ENCODE measurements at regions not wholly inside any gene's neighbourhood (a gene's known extent, or its start where the extent isn't known, plus 50 kb on each side); places are given as distances from the start of the nearest gene placed in this dataset.

DNA sequence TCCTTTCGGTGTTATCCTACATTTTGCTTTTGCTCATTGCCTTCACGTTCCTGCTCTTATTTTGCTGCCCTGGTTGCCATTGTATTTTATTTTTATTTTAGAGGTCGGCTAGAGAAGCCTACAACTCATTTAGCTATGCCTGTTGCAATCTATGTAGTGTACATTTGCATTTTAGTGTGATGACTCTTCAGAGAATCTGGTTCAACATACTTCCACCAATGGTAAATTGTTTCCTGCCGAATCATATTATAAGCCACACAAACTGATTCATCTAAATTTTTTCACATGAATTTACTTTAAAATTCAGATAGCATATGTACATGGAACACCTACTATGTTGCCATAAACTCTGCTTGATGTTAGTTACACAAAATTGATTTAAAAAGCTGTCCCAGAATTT is 1596.9 kb downstream of the PLA2G4A start:
- H3K4me1 ChIP-seq (ENCODE audit: insufficient read depth, low read length) = no peaks in the 10 kb centered on the region
- peaks cover 0 to 15% (median 2%) of the 10 kb centered on the region in 8 donors for H3K9me3 Mint-ChIP-seq
- CTCF ChIA-PET (ENCODE audit: partially characterized antibody) = no interaction called here
- no peaks in the 10 kb centered on the region for H3K27me3 ChIP-seq (ENCODE audit: insufficient read depth, low read length)
- no peak overlapping the region for H3K4me3 Mint-ChIP-seq
- POLR2A ChIA-PET (ENCODE audit: partially characterized antibody) = no interaction called here
- no peak overlapping the region for H3K27ac Mint-ChIP-seq
- no peaks in the 10 kb centered on the region for H3K36me3 Mint-ChIP-seq
- no peak for DNase-seq
- H3K36me3 ChIP-seq (ENCODE audit: insufficient read depth, low read length) = no peaks in the 10 kb centered on the region
- H3K4me3 ChIP-seq (ENCODE audit: low read length in 2 of 2) = no peak overlapping the region
- no peak overlapping the region for H3K27ac ChIP-seq (ENCODE audit: low read depth, low read length)
- no peaks in the 10 kb centered on the region for H3K4me1 Mint-ChIP-seq
- no peaks in the 10 kb centered on the region for H3K27me3 Mint-ChIP-seq
- intact Hi-C loops (cut with micrococcal nuclease) = no loop called here
- peaks cover 0 to 4% of the 10 kb centered on the region in 2 donors for H3K9me3 ChIP-seq (ENCODE audit: control insufficient read depth in 1 of 2, low read length in 2 of 2)

DNA sequence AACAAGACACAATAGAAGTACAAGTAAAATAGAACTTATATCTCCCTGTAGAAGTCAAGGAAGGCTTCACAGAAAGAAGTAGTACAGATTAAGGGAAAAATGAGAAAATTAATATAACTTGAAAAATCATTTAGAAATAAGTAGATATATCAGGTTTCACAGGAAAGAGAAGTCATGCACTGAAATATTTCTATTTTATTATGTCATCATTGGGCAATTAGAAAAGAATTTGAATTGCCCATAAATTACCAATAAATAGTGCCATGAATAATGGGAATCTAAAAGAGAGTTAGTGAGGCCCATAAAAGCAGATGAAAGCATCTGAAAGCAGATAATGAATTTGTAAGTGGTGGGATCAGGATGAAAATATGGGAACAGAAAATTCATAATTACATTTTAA is 1597.8 kb downstream of the PLA2G4A start:
- CTCF ChIA-PET (ENCODE audit: partially characterized antibody) = no interaction called here
- intact Hi-C loops (cut with micrococcal nuclease) = no loop called here
- POLR2A ChIA-PET (ENCODE audit: partially characterized antibody) = no interaction called here
- Mint-ChIP-seq H3K36me3 (no peaks in the 10 kb centered on the region), H3K9me3 (peaks cover 0 to 15% (median 2%) of the 10 kb centered on the region in 8 donors), H3K27me3 (no peaks in the 10 kb centered on the region), H3K4me3 (no peak overlapping the region), H3K27ac (no peak overlapping the region), H3K4me1 (no peaks in the 10 kb centered on the region)
- no peaks in the 10 kb centered on the region for H3K4me1 ChIP-seq (ENCODE audit: insufficient read depth, low read length)
- no peaks in the 10 kb centered on the region for H3K36me3 ChIP-seq (ENCODE audit: insufficient read depth, low read length)
- no peak for DNase-seq
- H3K9me3 ChIP-seq (ENCODE audit: control insufficient read depth in 1 of 2, low read length in 2 of 2) = peaks cover 0 to 4% of the 10 kb centered on the region in 2 donors
- no peaks in the 10 kb centered on the region for H3K27me3 ChIP-seq (ENCODE audit: insufficient read depth, low read length)
- H3K4me3 ChIP-seq (ENCODE audit: low read length in 2 of 2) = no peak overlapping the region
- no peak overlapping the region for H3K27ac ChIP-seq (ENCODE audit: low read depth, low read length)

DNA sequence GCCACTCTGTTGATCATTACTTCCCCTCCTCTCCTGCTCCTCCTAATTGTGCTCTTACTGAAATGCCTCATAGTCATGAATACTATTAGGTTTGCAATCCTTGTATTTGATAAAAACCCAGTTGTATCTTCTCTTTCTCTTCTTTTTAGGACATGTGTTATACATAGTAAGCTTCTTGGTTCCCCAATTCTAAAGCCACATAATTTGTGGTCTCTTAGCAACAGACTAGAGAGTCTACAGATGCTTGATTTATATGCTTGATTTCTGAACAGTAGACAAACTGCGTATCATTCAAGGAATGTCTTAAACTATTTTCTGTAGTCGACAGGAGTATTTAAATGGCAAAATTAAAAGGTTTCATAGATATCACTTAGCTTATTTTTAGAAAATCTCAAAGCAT is 1598.9 kb downstream of the PLA2G4A start:
- H3K36me3 ChIP-seq (ENCODE audit: insufficient read depth, low read length) = no peaks in the 10 kb centered on the region
- peaks cover 0 to 4% of the 10 kb centered on the region in 2 donors for H3K9me3 ChIP-seq (ENCODE audit: control insufficient read depth in 1 of 2, low read length in 2 of 2)
- H3K27me3 Mint-ChIP-seq = no peaks in the 10 kb centered on the region
- ChIA-PET POLR2A (ENCODE audit: partially characterized antibody) (no interaction called here), CTCF (ENCODE audit: partially characterized antibody) (no interaction called here)
- no peaks in the 10 kb centered on the region for H3K4me1 Mint-ChIP-seq
- H3K36me3 Mint-ChIP-seq = no peaks in the 10 kb centered on the region
- H3K4me3 Mint-ChIP-seq = no peak overlapping the region
- no peak overlapping the region for H3K4me3 ChIP-seq (ENCODE audit: low read length in 2 of 2)
- H3K27ac ChIP-seq (ENCODE audit: low read depth, low read length) = no peak overlapping the region
- intact Hi-C loops (cut with micrococcal nuclease) = no loop called here
- no peak for DNase-seq
- no peak overlapping the region for H3K27ac Mint-ChIP-seq
- peaks cover 0 to 13% (median 1%) of the 10 kb centered on the region in 8 donors for H3K9me3 Mint-ChIP-seq
- no peaks in the 10 kb centered on the region for H3K4me1 ChIP-seq (ENCODE audit: insufficient read depth, low read length)
- no peaks in the 10 kb centered on the region for H3K27me3 ChIP-seq (ENCODE audit: insufficient read depth, low read length)

DNA sequence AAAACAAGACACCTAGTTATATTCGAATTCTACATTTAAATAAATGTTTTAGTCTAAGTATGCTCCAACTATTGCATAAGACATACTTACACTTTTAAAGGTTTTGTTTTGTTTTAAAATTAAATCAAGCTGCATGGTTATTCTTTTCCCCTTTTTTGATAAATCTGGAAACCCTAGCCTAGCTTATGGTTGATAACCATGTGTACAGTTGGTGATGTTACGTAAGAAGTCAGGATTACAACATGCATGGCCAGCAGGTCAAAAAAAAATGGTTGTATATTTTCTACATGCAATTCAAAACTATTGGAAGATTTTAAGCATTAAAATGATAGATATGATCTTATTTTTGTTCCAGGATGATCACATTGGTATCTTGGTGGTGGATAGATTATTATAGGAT is 1600.6 kb downstream of the PLA2G4A start:
- Histone ChIP-seq H3K9me3 (ENCODE audit: control insufficient read depth in 1 of 2, low read length in 2 of 2) (no peaks in the 10 kb centered on the region), H3K27ac (ENCODE audit: low read depth, low read length) (no peak overlapping the region), H3K36me3 (ENCODE audit: insufficient read depth, low read length) (no peaks in the 10 kb centered on the region), H3K4me3 (ENCODE audit: low read length in 2 of 2) (no peak overlapping the region), H3K4me1 (ENCODE audit: insufficient read depth, low read length) (no peaks in the 10 kb centered on the region), H3K27me3 (ENCODE audit: insufficient read depth, low read length) (no peaks in the 10 kb centered on the region)
- H3K27ac Mint-ChIP-seq = no peak overlapping the region
- intact Hi-C loops (cut with micrococcal nuclease) = no loop called here
- H3K36me3 Mint-ChIP-seq = no peaks in the 10 kb centered on the region
- ChIA-PET POLR2A (ENCODE audit: partially characterized antibody) (no interaction called here), CTCF (ENCODE audit: partially characterized antibody) (no interaction called here)
- H3K27me3 Mint-ChIP-seq = no peaks in the 10 kb centered on the region
- DNase-seq = no peak
- H3K4me3 Mint-ChIP-seq = no peak overlapping the region
- no peaks in the 10 kb centered on the region for H3K4me1 Mint-ChIP-seq
- peaks cover 0 to 10% (median 1%) of the 10 kb centered on the region in 8 donors for H3K9me3 Mint-ChIP-seq

DNA sequence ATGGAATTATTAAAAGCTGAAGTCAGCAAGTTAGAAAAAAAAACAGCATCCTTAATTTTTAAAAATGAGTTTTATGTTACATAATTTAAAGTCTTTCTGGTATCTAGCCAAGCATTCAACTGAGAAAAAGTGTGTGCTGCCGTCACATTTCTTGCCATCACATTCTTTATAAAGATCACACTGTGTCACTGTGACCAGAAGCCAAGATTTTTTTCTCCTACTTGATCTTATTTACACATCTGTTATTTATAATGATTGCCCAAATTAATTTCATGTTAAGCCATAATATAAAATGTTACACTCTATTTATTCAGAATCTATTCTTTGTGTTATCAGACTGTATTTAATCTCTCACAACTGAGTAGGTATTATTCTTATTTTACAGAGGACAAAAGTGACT is 1603.7 kb downstream of the PLA2G4A start:
- POLR2A ChIA-PET (ENCODE audit: partially characterized antibody) = no interaction called here
- DNase-seq = no peak
- Histone ChIP-seq H3K4me1 (ENCODE audit: insufficient read depth, low read length) (no peaks in the 10 kb centered on the region), H3K4me3 (ENCODE audit: low read length in 2 of 2) (no peak overlapping the region), H3K27ac (ENCODE audit: low read depth, low read length) (no peak overlapping the region), H3K36me3 (ENCODE audit: insufficient read depth, low read length) (no peaks in the 10 kb centered on the region), H3K9me3 (ENCODE audit: control insufficient read depth in 1 of 2, low read length in 2 of 2) (no peaks in the 10 kb centered on the region), H3K27me3 (ENCODE audit: insufficient read depth, low read length) (no peaks in the 10 kb centered on the region)
- intact Hi-C loops (cut with micrococcal nuclease) = no loop called here
- Mint-ChIP-seq H3K36me3 (no peaks in the 10 kb centered on the region), H3K4me3 (no peak overlapping the region), H3K27ac (no peak overlapping the region), H3K4me1 (no peaks in the 10 kb centered on the region), H3K9me3 (peaks cover 0 to 3% (median 0%) of the 10 kb centered on the region in 8 donors), H3K27me3 (no peaks in the 10 kb centered on the region)
- CTCF ChIA-PET (ENCODE audit: partially characterized antibody) = no interaction called here

DNA sequence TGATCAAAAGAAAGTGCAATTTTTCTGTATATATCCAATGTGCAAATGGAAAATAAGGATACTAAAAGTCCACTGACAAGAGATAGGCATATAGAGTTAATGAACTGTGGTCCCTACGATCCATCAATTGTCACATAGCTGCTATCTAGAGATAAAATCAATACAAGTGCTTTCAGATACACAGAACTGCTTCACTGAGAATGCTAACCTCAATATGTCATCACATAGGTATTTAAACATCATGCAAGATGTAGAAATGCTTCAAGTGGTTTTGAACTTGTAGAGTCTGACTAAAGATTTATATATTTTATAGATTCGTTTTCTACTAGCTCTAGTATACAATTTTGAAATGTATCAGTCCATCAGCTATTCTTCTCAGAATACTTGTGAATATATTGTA is 1604.7 kb downstream of the PLA2G4A start:
- ChIA-PET CTCF (ENCODE audit: partially characterized antibody) (no interaction called here), POLR2A (ENCODE audit: partially characterized antibody) (no interaction called here)

DNA sequence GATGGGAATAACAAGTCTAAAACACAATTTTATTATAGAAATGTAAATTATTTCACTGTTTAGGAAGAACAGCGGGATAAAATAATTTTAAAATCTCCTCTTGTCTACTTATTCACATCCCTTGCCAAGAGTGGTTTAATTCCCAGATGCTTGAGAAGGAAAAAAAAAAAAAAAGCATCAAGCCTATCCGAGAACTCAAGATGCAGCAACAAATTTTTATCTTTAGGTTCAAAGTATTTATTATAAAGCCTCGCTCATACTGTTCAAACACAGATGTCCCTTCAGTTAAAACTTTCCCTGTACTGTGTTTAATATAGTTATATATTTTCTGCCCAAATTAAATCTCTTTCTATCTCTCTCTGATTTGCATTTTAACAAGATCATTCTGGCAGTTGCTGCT is 1615.8 kb downstream of the PLA2G4A start:
- Mint-ChIP-seq H3K27ac (no peak overlapping the region), H3K4me1 (no peaks in the 10 kb centered on the region), H3K36me3 (no peaks in the 10 kb centered on the region), H3K4me3 (no peak overlapping the region), H3K9me3 (peaks cover 0 to 8% (median 5%) of the 10 kb centered on the region in 8 donors), H3K27me3 (no peaks in the 10 kb centered on the region)
- ChIA-PET CTCF (ENCODE audit: partially characterized antibody) (no interaction called here), POLR2A (ENCODE audit: partially characterized antibody) (no interaction called here)
- Histone ChIP-seq H3K27me3 (ENCODE audit: insufficient read depth, low read length) (no peaks in the 10 kb centered on the region), H3K27ac (ENCODE audit: low read depth, low read length) (no peak overlapping the region), H3K4me1 (ENCODE audit: insufficient read depth, low read length) (no peaks in the 10 kb centered on the region), H3K36me3 (ENCODE audit: insufficient read depth, low read length) (no peaks in the 10 kb centered on the region), H3K9me3 (ENCODE audit: control insufficient read depth in 1 of 2, low read length in 2 of 2) (no peaks in the 10 kb centered on the region), H3K4me3 (ENCODE audit: low read length in 2 of 2) (no peak overlapping the region)
- intact Hi-C loops (cut with micrococcal nuclease) = no loop called here
- DNase-seq = no peak

More for the DNA sequence above, 1604.7 kb downstream of the PLA2G4A start:
- DNase-seq = no peak
- H3K9me3 ChIP-seq (ENCODE audit: control insufficient read depth in 1 of 2, low read length in 2 of 2) = no peaks in the 10 kb centered on the region
- no peaks in the 10 kb centered on the region for H3K4me1 Mint-ChIP-seq
- H3K4me3 ChIP-seq (ENCODE audit: low read length in 2 of 2) = no peak overlapping the region
- H3K36me3 Mint-ChIP-seq = no peaks in the 10 kb centered on the region
- H3K36me3 ChIP-seq (ENCODE audit: insufficient read depth, low read length) = no peaks in the 10 kb centered on the region
- no peak overlapping the region for H3K4me3 Mint-ChIP-seq
- H3K27me3 Mint-ChIP-seq = no peaks in the 10 kb centered on the region
- no peaks in the 10 kb centered on the region for H3K27me3 ChIP-seq (ENCODE audit: insufficient read depth, low read length)
- H3K4me1 ChIP-seq (ENCODE audit: insufficient read depth, low read length) = no peaks in the 10 kb centered on the region
- H3K27ac Mint-ChIP-seq = no peak overlapping the region
- H3K27ac ChIP-seq (ENCODE audit: low read depth, low read length) = no peak overlapping the region
- peaks cover 0 to 5% (median under 1%) of the 10 kb centered on the region in 8 donors for H3K9me3 Mint-ChIP-seq
- intact Hi-C loops (cut with micrococcal nuclease) = no loop called here

DNA sequence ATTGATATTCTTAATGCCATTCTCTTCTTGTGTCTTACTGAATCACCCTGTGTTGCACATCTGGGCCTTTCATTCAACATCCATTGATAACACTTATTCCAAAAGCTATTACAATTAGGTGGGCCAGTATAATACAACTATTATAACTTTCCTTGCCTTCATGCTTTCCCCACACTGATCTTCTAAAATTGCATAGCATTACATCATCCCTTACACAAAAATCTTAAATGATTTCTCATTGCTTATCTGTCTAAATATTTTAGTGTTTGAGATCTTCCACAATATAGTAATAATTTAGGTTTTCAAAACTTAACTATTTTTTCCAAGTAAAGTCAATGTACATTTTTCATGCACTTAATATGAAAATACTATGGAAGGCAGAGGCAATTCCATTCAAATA is 1634.1 kb downstream of the PLA2G4A start:
- Histone ChIP-seq H3K27me3 (ENCODE audit: insufficient read depth, low read length) (no peaks in the 10 kb centered on the region), H3K4me1 (ENCODE audit: insufficient read depth, low read length) (no peaks in the 10 kb centered on the region), H3K27ac (ENCODE audit: low read depth, low read length) (no peak overlapping the region), H3K9me3 (ENCODE audit: control insufficient read depth in 1 of 2, low read length in 2 of 2) (no peaks in the 10 kb centered on the region), H3K4me3 (ENCODE audit: low read length in 2 of 2) (no peak overlapping the region), H3K36me3 (ENCODE audit: insufficient read depth, low read length) (no peaks in the 10 kb centered on the region)
- intact Hi-C loops (cut with micrococcal nuclease) = no loop called here
- Mint-ChIP-seq H3K36me3 (no peaks in the 10 kb centered on the region), H3K27me3 (no peaks in the 10 kb centered on the region), H3K4me1 (no peaks in the 10 kb centered on the region), H3K27ac (no peak overlapping the region), H3K9me3 (peaks cover 0 to 16% (median 7%) of the 10 kb centered on the region in 8 donors), H3K4me3 (no peak overlapping the region)
- DNase-seq = no peak
- ChIA-PET CTCF (ENCODE audit: partially characterized antibody) (no interaction called here), POLR2A (ENCODE audit: partially characterized antibody) (no interaction called here)
